Stimulated activated CD4-positive, alpha-beta T cell treated with anti-CD3 and anti-CD28 coated beads, Interleukin-12 subunit alpha, Interleukin-12 subunit beta, amount 100 ng/mL, for 24 hours (primary cell): ENCODE measurements at regions not wholly inside any gene's neighbourhood (a gene's known extent, or its start where the extent isn't known, plus 50 kb on each side); places are given as distances from the start of the nearest gene placed in this dataset.

Source experiments
- DNase-seq, 2 experiments: peaks; one replicate each; pipeline ENCODE4 v3.0.0-alpha.2; 2020; ENCODE audit warnings: low read depth in 2 of 2

GRCh38 chr13:85665286-85665685 lies 133.9 kb downstream of the SLITRK6 start:
- DNase-seq: no peak

- no peak for DNase-seq
Observed at GRCh38 chr13:85663856-85664255, 135.4 kb downstream of the SLITRK6 start.

GRCh38 chr13:85662186-85662585 lies 137.0 kb downstream of the SLITRK6 start:
- no peak for DNase-seq

- no peak for DNase-seq
Observed at GRCh38 chr13:85661675-85662074, 137.5 kb downstream of the SLITRK6 start.

- no peak for DNase-seq
Observed at GRCh38 chr13:85659493-85659892, 139.7 kb downstream of the SLITRK6 start.

GRCh38 chr13:85657942-85658341 lies 141.3 kb downstream of the SLITRK6 start:
- DNase-seq: no peak

- DNase-seq: no peak
Observed at GRCh38 chr13:85655040-85655439, 144.2 kb downstream of the SLITRK6 start.

GRCh38 chr13:85654227-85654626 lies 145.0 kb downstream of the SLITRK6 start:
- no peak for DNase-seq

- DNase-seq: no peak
Observed at GRCh38 chr13:85653681-85654080, 145.5 kb downstream of the SLITRK6 start.

GRCh38 chr13:85652491-85652890 lies 146.7 kb downstream of the SLITRK6 start:
- DNase-seq: no peak

GRCh38 chr13:85651440-85651839 lies 147.8 kb downstream of the SLITRK6 start:
- DNase-seq: no peak

GRCh38 chr13:85650613-85651012 lies 148.6 kb downstream of the SLITRK6 start:
- no peak for DNase-seq

- DNase-seq: no peak
Observed at GRCh38 chr13:85640727-85641126, 158.5 kb downstream of the SLITRK6 start.

GRCh38 chr13:85638815-85639393 lies 160.3 kb downstream of the SLITRK6 start:
- DNase-seq: no peak

GRCh38 chr13:85638265-85638664 lies 161.0 kb downstream of the SLITRK6 start:
- DNase-seq: no peak

- no peak for DNase-seq
Observed at GRCh38 chr13:85632526-85633195, 166.6 kb downstream of the SLITRK6 start.

GRCh38 chr13:85631801-85632200 lies 167.4 kb downstream of the SLITRK6 start:
- DNase-seq: no peak

GRCh38 chr13:85626603-85627002 lies 172.6 kb downstream of the SLITRK6 start:
- no peak for DNase-seq

- DNase-seq: no peak
Observed at GRCh38 chr13:85619321-85619720, 179.9 kb downstream of the SLITRK6 start.

GRCh38 chr13:85618521-85618920 lies 180.7 kb downstream of the SLITRK6 start:
- DNase-seq: no peak

GRCh38 chr13:85616275-85616674 lies 182.9 kb downstream of the SLITRK6 start:
- DNase-seq: no peak

- no peak for DNase-seq
Observed at GRCh38 chr13:85615031-85615430, 184.2 kb downstream of the SLITRK6 start.

- no peak for DNase-seq
Observed at GRCh38 chr13:85610024-85610423, 189.2 kb downstream of the SLITRK6 start.
